GM21528 (cell line): ENCODE measurements at regions not wholly inside any gene's neighbourhood (a gene's known extent, or its start where the extent isn't known, plus 50 kb on each side); places are given as distances from the start of the nearest gene placed in this dataset.

Experiments used
- ATAC-seq: cut with Tn5 transposase; IDR thresholded peaks from one replicate; pipeline ENCODE4 v1.9.1; 2021; ENCODE audit warnings: mild to moderate bottlenecking, moderate library complexity; ENCODE audit not compliant: unreplicated experiment, low FRiP score

GRCh38 chr13:82341116-82341515 lies 1541.2 kb downstream of the SLITRK1 start:
- ATAC-seq = no peak

- ATAC-seq = no peak
Measured at GRCh38 chr13:82330499-82330898, 1551.8 kb downstream of the SLITRK1 start.

GRCh38 chr13:82323101-82323500 lies 1559.2 kb downstream of the SLITRK1 start:
- ATAC-seq = no peak

- ATAC-seq = no peak
Measured at GRCh38 chr13:82305588-82305987, 1576.7 kb downstream of the SLITRK1 start.

- ATAC-seq = no peak
Measured at GRCh38 chr13:82298106-82298505, 1584.2 kb downstream of the SLITRK1 start.

GRCh38 chr13:82294226-82294625 lies 1588.0 kb downstream of the SLITRK1 start:
- ATAC-seq = no peak

- no peak for ATAC-seq
Measured at GRCh38 chr13:82292334-82292733, 1589.9 kb downstream of the SLITRK1 start.

GRCh38 chr13:82291852-82292251 lies 1590.4 kb downstream of the SLITRK1 start:
- no peak for ATAC-seq

- no peak for ATAC-seq
Measured at GRCh38 chr13:82275644-82276043, 1606.6 kb downstream of the SLITRK1 start.

GRCh38 chr13:82259284-82259683 lies 1623.0 kb downstream of the SLITRK1 start:
- ATAC-seq = no peak

GRCh38 chr13:82257790-82258507 lies 1624.3 kb downstream of the SLITRK1 start:
- ATAC-seq = no peak

GRCh38 chr13:82248762-82249161 lies 1633.5 kb downstream of the SLITRK1 start:
- ATAC-seq = no peak

GRCh38 chr13:82245860-82246259 lies 1636.4 kb downstream of the SLITRK1 start:
- no peak for ATAC-seq

GRCh38 chr13:82224806-82225205 lies 1657.5 kb downstream of the SLITRK1 start:
- no peak for ATAC-seq

GRCh38 chr13:82221621-82222020 lies 1660.7 kb downstream of the SLITRK1 start:
- no peak for ATAC-seq

- no peak for ATAC-seq
Measured at GRCh38 chr13:82220641-82221040, 1661.6 kb downstream of the SLITRK1 start.

GRCh38 chr13:82216165-82216564 lies 1666.1 kb downstream of the SLITRK1 start:
- ATAC-seq = no peak

GRCh38 chr13:82214341-82214740 lies 1667.9 kb downstream of the SLITRK1 start:
- ATAC-seq = no peak

GRCh38 chr13:82206241-82206640 lies 1676.0 kb downstream of the SLITRK1 start:
- no peak for ATAC-seq

- no peak for ATAC-seq
Measured at GRCh38 chr13:82202398-82202797, 1679.9 kb downstream of the SLITRK1 start.

- ATAC-seq = no peak
Measured at GRCh38 chr13:82196087-82196486, 1686.2 kb downstream of the SLITRK1 start.

GRCh38 chr13:82187227-82187626 lies 1695.0 kb downstream of the SLITRK1 start:
- ATAC-seq = no peak

GRCh38 chr13:82176751-82177150 lies 1705.5 kb downstream of the SLITRK1 start:
- ATAC-seq = no peak
